ENCODE measurements at regions not wholly inside any gene's neighbourhood (a gene's known extent, or its start where the extent isn't known, plus 50 kb on each side); places are given as distances from the start of the nearest gene placed in this dataset.

DNA sequence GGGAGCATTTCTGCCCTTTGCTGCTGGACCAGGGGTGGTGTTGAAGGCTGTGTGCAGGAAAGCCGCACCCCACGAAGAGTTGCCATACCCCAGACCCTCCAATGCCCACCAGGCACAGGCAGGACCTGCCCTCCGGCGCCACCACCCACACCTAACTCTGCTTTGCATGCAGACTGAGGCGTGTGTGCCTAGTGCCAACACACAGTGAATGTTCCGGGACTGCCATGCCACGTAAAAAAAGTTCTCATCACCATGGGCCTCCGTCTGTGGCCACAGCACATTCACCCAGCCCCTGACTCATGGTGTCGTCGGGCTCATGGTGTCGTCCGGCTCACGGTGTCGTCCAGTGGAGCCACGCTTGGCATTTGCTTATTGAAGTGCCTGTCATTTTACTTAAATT, 184.9 kb upstream of the RAB6C start:
- Mint-ChIP-seq H3K4me3 (no peak overlapping the region), H3K27ac (no peak overlapping the region), H3K4me1 (no peaks in the 10 kb centered on the region), H3K27me3 (peaks cover 3% of the 10 kb centered on the region), H3K9me3 (no peaks in the 10 kb centered on the region), H3K36me3 (no peaks in the 10 kb centered on the region)
- no peak for DNase-seq

DNA sequence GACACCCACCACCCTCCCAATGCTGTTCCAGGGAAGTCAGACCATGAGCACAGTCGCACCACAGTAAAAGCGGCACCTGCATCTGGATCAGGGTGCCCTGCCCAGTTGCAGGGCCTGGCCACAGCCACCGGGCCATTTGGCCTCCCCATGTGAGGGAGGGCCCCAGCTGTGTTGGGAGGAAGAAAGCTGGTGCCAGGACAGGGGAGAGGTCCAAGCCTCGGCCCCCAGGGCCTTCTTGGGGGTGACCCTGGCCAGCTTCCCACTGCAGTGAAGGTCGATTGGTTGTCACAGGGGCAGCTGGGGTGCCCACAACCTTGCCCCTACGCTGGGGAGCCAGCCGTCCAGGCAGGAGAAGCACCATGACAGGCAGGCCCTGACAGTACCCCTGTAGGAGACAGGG, 183.2 kb upstream of the RAB6C start:
- Mint-ChIP-seq H3K27ac (no peak overlapping the region), H3K4me3 (no peak overlapping the region), H3K4me1 (no peaks in the 10 kb centered on the region), H3K27me3 (peaks cover 3% of the 10 kb centered on the region), H3K9me3 (no peaks in the 10 kb centered on the region), H3K36me3 (no peaks in the 10 kb centered on the region)
- DNase-seq = no peak

DNA sequence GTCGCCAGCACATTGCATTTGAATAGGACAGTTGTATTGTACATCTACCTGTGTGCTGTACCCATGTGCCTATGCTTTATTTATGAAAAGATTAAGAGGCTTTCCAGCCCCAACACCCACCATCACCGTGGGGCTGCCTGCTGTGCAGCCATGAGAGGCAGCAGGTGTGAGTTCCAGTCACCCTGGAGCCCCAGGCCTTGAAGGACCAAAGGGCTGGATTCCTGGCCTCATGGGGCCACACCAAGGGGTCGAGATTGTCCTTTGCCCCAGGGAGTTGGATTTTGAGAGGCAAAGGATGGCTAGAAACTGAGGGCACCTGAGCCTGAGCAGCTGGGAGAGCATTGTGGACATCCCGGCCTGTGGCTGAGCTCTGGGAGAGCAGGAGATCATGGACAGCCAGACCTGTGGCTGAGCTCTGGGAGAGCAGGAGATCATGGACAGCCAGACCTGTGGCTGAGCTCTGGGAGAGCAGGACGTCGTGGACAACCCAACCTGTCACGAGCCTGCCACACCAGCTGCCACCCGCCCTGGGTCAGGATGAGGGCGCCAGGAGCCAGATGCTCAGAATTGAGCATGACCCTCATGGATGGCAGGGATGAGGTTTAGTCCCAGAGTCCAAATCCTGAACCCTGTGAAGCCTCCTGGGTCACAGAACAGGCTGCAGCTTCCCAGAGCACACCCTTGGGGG, 182.5 kb upstream of the RAB6C start:
- Mint-ChIP-seq H3K36me3 (no peaks in the 10 kb centered on the region), H3K27me3 (peaks cover 3% of the 10 kb centered on the region), H3K4me1 (no peaks in the 10 kb centered on the region), H3K27ac (no peak overlapping the region), H3K4me3 (no peak overlapping the region), H3K9me3 (no peaks in the 10 kb centered on the region)
- DNase-seq = no peak

DNA sequence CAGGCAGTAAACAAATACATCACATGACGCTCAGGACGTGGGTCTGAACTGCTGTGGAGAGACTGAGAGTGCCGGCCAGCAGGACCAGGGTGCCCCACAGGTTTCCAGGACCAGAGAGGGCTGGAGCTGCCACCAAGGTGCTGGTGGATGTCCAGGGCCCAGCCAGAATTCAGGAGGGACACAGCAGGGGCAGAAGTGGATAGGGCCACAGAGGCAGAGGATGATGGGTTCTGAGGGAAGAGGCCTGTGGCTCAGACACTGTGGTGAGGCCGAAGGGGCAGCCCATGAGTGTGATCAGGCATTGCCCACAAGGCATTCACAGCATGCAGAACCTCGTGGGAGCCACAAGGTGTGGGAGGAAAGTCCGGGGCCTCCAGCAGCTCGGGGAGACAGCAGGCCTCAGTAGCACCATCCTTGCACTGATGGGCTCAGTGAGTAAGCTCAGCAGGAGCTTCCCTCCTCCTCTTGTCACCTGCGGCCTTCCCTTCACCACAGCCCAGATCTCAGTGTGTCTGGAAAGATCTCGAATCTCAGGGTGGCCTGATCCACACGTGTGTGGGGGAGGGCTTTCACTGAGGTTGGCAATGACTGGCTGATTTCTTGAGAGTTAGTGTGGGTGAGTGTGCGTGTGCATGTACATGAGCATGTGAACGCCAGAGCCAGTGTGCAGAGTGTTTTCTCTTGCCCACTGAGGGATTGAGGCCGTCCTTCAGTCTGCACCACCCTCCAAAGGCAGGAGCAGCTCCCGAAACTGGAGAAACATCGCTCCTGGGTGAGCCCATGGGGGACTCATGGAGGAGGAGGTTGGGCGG, 181.8 kb upstream of the RAB6C start:
- Mint-ChIP-seq H3K4me3 (no peak overlapping the region), H3K36me3 (no peaks in the 10 kb centered on the region), H3K27ac (no peak overlapping the region), H3K9me3 (no peaks in the 10 kb centered on the region), H3K4me1 (no peaks in the 10 kb centered on the region), H3K27me3 (peaks cover 3% of the 10 kb centered on the region)
- no peak for DNase-seq

DNA sequence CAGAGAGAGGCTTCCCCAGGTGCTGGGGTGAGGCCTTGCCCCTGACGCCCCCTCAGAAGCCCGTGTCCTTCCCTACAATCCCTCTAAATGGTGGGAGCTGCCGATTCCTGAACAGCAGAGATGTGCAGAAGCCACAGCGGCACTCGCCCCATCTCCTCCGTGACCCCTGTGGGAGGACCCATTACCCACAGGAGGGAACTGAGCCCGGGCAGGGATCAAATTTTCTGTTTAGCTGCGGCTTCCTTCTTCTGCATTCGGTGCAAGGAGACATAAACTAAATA, 181.2 kb upstream of the RAB6C start:
- H3K36me3 Mint-ChIP-seq = no peaks in the 10 kb centered on the region
- no peaks in the 10 kb centered on the region for H3K9me3 Mint-ChIP-seq
- no peak overlapping the region for H3K27ac Mint-ChIP-seq
- no peaks in the 10 kb centered on the region for H3K4me1 Mint-ChIP-seq
- peaks cover 3% of the 10 kb centered on the region for H3K27me3 Mint-ChIP-seq
- H3K4me3 Mint-ChIP-seq = no peak overlapping the region
- DNase-seq = no peak

DNA sequence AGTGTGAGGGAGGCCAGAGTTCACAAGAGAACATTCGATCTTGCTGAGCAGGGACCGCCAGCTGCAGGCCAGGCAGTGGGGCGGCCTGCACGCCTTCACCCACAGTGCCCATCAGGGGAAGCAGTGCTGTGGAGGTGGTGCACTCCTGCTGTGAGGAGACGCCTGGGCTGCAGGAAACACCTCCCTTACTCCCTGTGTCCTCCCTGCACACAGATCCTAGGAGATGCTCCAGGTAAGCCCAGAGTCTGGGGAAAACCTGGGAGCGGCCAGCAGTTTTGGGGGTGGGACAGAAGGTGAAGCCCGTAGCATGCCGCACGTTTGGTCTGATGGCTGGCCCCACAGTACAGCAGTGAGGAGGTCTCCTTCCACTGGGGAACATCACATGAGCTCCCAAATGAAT, 180.8 kb upstream of the RAB6C start:
- Mint-ChIP-seq H3K4me3 (no peak overlapping the region), H3K9me3 (no peaks in the 10 kb centered on the region), H3K27ac (no peak overlapping the region), H3K4me1 (no peaks in the 10 kb centered on the region), H3K36me3 (no peaks in the 10 kb centered on the region), H3K27me3 (peaks cover 3% of the 10 kb centered on the region)
- no peak for DNase-seq

DNA sequence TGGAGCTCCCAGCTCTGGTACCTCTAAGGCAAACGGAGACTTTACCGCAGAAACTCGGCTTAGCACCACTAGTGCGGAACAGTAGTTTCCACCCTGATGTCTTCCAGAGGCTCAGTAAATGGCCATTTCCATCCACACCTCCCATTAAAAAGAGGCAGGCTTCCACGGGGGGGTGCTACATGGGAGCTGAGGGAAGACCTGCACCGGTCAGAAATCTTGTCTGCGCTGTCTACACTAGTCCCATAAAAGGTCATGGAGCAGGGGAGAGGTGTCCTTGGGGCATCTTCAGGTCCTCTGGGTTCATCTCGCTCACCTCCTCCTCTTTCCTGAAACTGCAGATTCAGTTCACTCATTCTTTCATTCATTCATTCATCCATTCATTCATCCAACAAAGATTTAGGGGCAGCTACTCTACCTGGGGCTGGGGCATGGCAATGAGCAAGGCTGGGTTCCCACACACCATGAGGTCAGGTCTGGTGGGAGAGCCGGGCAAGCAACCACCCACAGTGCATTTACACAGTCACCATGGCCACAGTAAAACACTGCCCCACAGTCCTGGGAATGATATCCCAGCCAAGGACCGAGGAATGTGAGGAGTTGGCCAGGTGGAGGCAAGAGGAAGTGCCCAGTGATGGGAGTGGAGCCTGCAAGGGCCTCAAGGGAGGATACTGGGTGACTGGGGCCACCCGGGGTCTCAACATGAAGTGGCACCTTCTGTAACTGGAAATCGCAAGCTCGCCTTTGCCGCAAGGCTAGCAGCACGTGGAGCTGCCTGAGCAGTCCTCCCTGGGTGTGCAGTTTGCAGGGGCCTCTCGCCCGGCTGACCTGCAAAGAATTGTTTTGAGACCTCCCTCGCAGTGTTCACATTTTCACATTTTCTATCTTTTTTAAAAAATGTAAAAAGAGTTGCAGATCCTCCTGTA, 180.2 kb upstream of the RAB6C start:
- no peaks in the 10 kb centered on the region for H3K9me3 Mint-ChIP-seq
- H3K36me3 Mint-ChIP-seq = no peaks in the 10 kb centered on the region
- no peak overlapping the region for H3K27ac Mint-ChIP-seq
- H3K4me1 Mint-ChIP-seq = no peaks in the 10 kb centered on the region
- no peak for DNase-seq
- no peak overlapping the region for H3K4me3 Mint-ChIP-seq
- peaks cover 3% of the 10 kb centered on the region for H3K27me3 Mint-ChIP-seq

DNA sequence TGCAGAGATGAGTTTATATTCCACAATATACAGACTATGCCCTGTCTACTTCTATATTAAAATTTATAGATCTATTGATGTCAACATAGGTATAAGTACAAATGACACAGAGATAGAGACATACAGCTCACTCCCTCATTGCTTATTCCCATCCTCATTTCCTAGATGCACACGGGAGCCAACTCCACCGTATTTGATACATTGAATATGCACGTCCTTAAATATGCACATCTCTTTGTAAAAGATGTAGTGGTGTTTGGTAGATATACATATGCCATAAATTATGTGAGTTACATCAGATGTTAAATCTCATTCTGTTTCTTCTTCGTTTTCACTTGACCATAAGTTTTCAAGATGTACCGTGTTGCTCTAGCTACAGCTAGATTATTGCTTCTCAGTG, 179.2 kb upstream of the RAB6C start:
- Mint-ChIP-seq H3K36me3 (no peaks in the 10 kb centered on the region), H3K9me3 (no peaks in the 10 kb centered on the region), H3K4me1 (no peaks in the 10 kb centered on the region), H3K27me3 (no peaks in the 10 kb centered on the region), H3K27ac (no peak overlapping the region), H3K4me3 (no peak overlapping the region)
- DNase-seq = no peak

DNA sequence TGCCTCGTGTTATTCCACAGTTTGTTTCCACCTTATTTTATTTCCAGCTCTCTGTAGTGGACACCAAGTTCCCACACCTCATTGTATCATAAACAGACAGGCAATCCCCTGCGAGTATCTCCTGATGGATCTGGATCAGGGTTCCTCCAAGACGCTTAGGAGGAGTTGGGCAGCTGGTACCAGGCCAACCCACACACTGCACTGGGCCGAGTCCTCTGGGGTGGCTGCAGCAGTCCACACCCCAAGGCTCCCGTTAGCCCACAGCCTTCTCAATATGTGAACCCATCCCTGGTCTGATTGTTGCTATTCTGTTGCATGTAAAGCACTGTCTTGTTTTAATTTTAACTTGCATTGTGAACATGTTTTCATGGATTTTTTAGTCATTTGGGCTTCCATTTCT, 178.8 kb upstream of the RAB6C start:
- Mint-ChIP-seq H3K36me3 (no peaks in the 10 kb centered on the region), H3K9me3 (no peaks in the 10 kb centered on the region), H3K4me3 (no peak overlapping the region), H3K27ac (no peak overlapping the region), H3K27me3 (no peaks in the 10 kb centered on the region), H3K4me1 (no peaks in the 10 kb centered on the region)
- no peak for DNase-seq

DNA sequence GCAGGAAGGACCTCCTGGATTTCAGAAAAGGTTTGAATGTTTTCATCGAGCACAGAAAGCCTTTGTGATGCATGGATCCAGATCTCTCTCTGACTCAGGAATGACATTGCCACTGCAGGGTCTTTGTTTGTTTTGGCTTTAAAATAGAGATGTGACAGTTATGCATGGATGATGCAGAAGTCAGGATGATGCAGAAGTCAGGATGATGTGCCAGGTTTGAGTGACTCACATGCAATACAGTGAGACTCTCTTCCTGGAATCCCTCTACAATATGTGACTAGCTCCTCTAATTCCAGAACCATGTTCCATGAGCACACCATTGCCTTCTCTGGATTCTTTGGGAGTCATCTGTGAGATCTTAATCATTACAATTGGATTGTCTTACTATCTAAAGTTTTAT, 177.9 kb upstream of the RAB6C start:
- Mint-ChIP-seq H3K36me3 (no peaks in the 10 kb centered on the region), H3K27ac (no peak overlapping the region), H3K9me3 (no peaks in the 10 kb centered on the region)

DNA sequence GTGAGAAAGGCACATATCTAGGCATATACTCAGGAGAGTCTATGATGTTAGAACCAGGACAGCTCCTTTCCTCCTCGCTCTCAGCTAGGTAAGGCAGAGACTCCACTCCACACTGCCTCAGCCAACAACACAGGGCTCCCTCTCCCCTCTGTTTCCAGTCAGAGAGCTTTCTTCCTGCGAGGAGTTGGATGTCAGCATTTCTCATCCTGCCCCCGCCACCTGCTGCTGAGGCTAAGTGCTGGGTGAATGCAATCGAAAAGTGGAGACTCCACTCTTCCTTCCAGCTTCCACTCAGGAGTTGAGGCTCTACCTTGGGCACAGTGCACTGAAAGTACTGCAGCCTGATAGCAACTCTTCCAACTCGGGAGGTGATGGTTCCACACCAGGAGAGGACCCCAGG, 177.2 kb upstream of the RAB6C start:
- Mint-ChIP-seq H3K27me3 (no peaks in the 10 kb centered on the region), H3K36me3 (no peaks in the 10 kb centered on the region), H3K4me3 (no peak overlapping the region), H3K4me1 (no peaks in the 10 kb centered on the region), H3K9me3 (no peaks in the 10 kb centered on the region), H3K27ac (no peak overlapping the region)
- DNase-seq = no peak

More for the DNA sequence above, 177.9 kb upstream of the RAB6C start:
- Mint-ChIP-seq H3K4me1 (no peaks in the 10 kb centered on the region), H3K4me3 (no peak overlapping the region), H3K27me3 (no peaks in the 10 kb centered on the region)
- DNase-seq = no peak

DNA sequence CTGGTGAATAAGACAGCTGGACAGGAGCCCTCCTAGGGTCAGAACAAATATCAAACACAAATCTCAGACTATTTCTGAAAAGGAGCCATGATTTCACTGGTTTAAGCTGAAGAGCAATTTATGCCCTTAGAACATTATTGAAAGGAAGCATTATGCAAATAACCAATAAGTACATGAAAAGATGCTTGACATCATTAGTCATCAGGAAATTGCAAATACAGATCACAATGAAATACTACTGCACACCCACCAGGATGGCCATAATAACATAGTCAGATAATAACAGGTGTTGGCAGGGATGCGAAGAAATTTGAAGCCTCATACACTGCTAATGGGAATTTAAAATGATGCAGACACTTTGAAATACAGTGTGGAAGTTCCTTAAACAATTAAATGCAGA, 176.4 kb upstream of the RAB6C start:
- H3K4me1 Mint-ChIP-seq = no peaks in the 10 kb centered on the region
- H3K36me3 Mint-ChIP-seq = no peaks in the 10 kb centered on the region
- no peak for DNase-seq
- no peaks in the 10 kb centered on the region for H3K9me3 Mint-ChIP-seq
- no peaks in the 10 kb centered on the region for H3K27me3 Mint-ChIP-seq
- no peak overlapping the region for H3K27ac Mint-ChIP-seq
- no peak overlapping the region for H3K4me3 Mint-ChIP-seq

DNA sequence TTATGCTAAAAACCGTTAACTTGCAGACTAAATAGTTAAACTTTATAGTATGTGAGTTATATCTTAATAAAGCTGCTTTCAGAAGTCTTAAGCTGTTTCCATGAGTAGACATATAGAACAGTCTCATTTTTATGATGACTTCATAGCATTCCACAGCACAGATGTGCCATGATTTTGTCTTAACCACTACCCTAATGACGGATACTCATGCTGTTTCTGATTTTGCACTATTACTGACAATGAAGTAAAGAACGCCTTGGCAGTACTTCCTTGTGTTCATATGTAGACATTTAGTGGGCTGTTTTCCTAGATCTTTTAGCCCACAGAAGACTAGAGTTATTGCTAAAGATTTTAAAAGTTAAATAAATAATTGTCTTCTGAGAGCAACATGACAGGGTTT, 175.6 kb upstream of the RAB6C start:
- no peaks in the 10 kb centered on the region for H3K4me1 Mint-ChIP-seq
- no peaks in the 10 kb centered on the region for H3K27me3 Mint-ChIP-seq
- no peak overlapping the region for H3K27ac Mint-ChIP-seq
- H3K9me3 Mint-ChIP-seq = no peaks in the 10 kb centered on the region
- DNase-seq = no peak
- H3K4me3 Mint-ChIP-seq = no peak overlapping the region
- H3K36me3 Mint-ChIP-seq = no peaks in the 10 kb centered on the region

DNA sequence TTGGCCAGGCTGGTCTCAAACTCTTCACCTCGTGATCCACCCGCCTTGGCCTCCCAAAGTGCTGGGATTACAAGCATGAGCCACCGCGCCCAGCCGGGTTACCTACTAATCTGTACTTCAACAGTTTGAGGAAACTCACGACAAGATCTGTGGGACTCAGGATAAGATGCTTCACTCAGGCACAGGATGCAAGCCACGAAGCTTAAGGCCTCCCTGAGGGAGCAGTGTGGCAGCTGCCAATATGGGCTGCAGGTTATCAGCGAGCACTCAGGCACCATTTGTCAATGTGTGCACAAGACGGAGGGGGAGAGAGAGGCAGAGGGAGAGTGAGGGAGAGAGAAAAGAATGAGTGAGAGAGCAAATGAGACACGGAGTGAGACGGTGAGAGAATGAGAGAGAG, 173.6 kb upstream of the RAB6C start:
- Mint-ChIP-seq H3K4me1 (no peaks in the 10 kb centered on the region), H3K4me3 (no peak overlapping the region), H3K9me3 (no peaks in the 10 kb centered on the region), H3K27ac (no peak overlapping the region), H3K27me3 (peaks cover 2% of the 10 kb centered on the region), H3K36me3 (no peaks in the 10 kb centered on the region)
- DNase-seq = no peak

DNA sequence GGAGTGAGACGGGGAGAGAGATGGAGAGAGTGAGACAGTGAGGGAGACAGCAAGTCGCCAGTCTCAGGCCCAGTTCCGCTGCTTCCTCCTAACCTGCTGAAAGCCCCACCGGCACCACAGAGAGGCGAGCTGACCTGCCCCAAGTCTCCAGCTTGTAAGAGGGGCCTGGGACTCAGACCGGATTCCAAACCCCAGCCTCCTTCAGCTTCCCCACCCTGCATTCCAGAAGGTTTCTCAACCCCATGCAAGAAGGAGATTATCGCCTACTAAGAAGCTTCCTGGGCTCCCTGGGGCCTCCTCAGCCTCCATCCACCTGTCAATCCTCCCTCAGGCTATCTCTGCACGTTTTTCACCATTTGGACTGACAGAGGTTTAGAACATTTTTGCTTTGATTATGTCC, 173.1 kb upstream of the RAB6C start:
- no peaks in the 10 kb centered on the region for H3K36me3 Mint-ChIP-seq
- no peak overlapping the region for H3K27ac Mint-ChIP-seq
- no peak overlapping the region for H3K4me3 Mint-ChIP-seq
- H3K4me1 Mint-ChIP-seq = no peaks in the 10 kb centered on the region
- peaks cover 6% of the 10 kb centered on the region for H3K27me3 Mint-ChIP-seq
- DNase-seq = no peak
- H3K9me3 Mint-ChIP-seq = no peaks in the 10 kb centered on the region

All from activated naive CD8-positive, alpha-beta T cell treated with anti-CD3 and anti-CD28 coated beads for 36 hours (primary cell).